ENCODE measurements at regions not wholly inside any gene's neighbourhood (a gene's known extent, or its start where the extent isn't known, plus 50 kb on each side); places are given as distances from the start of the nearest gene placed in this dataset.
A peak's percentile ranks its signal among the peaks of the same experiment; 100 is the strongest.

GRCh38 chr5:123813264-123813663, 301.3 kb downstream of the CSNK1G3 start:
- Histone ChIP-seq H3K4me1 (peaks cover 57% of the 10 kb centered on the region), H3K27me3 (no peaks in the 10 kb centered on the region), H3K36me3 (no peaks in the 10 kb centered on the region), H3K27ac (peak overlapping the region; percentile 83), H3K9me3 (replicated peaks) (no peaks in the 10 kb centered on the region), H3K4me3 (no peak overlapping the region)
- no peak for DNase-seq

DNA sequence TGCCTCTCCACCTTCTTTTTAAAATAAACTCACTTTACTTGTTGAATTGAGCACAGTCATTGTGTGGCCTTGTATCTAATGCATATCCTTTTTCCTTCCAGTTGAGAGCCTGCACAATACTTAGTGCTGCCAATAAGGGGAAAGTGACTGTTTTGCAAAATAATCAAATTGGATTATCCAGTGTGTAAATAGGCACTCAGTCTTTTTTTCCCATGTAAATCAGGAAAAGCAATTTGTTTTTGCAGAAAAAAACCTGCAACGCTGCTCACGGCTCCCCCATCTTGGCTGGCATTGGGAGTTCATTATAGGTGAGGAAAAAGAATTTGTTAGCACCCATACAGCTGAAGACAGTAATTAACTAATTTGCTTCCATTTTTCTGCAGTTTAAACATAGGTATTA, 299.9 kb downstream of the CSNK1G3 start:
- Histone ChIP-seq H3K27ac (no peak overlapping the region; the same call in 1 of the 2 replicates), H3K36me3 (no peaks in the 10 kb centered on the region), H3K27me3 (no peaks in the 10 kb centered on the region), H3K9me3 (replicated peaks) (no peaks in the 10 kb centered on the region), H3K4me1 (peaks cover 66% of the 10 kb centered on the region), H3K4me3 (no peak overlapping the region)
- no peak for DNase-seq

GRCh38 chr5:123810746-123811340, 298.9 kb downstream of the CSNK1G3 start:
- Histone ChIP-seq H3K4me3 (no peak overlapping the region), H3K36me3 (no peaks in the 10 kb centered on the region), H3K9me3 (replicated peaks) (no peaks in the 10 kb centered on the region), H3K27me3 (no peaks in the 10 kb centered on the region), H3K4me1 (peaks cover 66% of the 10 kb centered on the region), H3K27ac (peak overlapping the region; percentile 46)
- peak in 1 of 2 experiments; percentile 55 for DNase-seq

GRCh38 chr5:123810253-123810652, 298.3 kb downstream of the CSNK1G3 start:
- Histone ChIP-seq H3K27ac (peak overlapping the region; percentile 46), H3K27me3 (no peaks in the 10 kb centered on the region), H3K9me3 (replicated peaks) (no peaks in the 10 kb centered on the region), H3K36me3 (no peaks in the 10 kb centered on the region), H3K4me1 (peaks cover 63% of the 10 kb centered on the region), H3K4me3 (no peak overlapping the region)
- DNase-seq: peak in 1 of 2 experiments; percentile 51

GRCh38 chr5:123809594-123810221, 297.7 kb downstream of the CSNK1G3 start:
- no peaks in the 10 kb centered on the region for H3K9me3 ChIP-seq (replicated peaks)
- H3K36me3 ChIP-seq: no peaks in the 10 kb centered on the region
- H3K4me1 ChIP-seq: peaks cover 57% of the 10 kb centered on the region
- no peak overlapping the region for H3K4me3 ChIP-seq
- peak overlapping the region; percentile 46 for H3K27ac ChIP-seq
- DNase-seq: no peak
- H3K27me3 ChIP-seq: no peaks in the 10 kb centered on the region

DNA sequence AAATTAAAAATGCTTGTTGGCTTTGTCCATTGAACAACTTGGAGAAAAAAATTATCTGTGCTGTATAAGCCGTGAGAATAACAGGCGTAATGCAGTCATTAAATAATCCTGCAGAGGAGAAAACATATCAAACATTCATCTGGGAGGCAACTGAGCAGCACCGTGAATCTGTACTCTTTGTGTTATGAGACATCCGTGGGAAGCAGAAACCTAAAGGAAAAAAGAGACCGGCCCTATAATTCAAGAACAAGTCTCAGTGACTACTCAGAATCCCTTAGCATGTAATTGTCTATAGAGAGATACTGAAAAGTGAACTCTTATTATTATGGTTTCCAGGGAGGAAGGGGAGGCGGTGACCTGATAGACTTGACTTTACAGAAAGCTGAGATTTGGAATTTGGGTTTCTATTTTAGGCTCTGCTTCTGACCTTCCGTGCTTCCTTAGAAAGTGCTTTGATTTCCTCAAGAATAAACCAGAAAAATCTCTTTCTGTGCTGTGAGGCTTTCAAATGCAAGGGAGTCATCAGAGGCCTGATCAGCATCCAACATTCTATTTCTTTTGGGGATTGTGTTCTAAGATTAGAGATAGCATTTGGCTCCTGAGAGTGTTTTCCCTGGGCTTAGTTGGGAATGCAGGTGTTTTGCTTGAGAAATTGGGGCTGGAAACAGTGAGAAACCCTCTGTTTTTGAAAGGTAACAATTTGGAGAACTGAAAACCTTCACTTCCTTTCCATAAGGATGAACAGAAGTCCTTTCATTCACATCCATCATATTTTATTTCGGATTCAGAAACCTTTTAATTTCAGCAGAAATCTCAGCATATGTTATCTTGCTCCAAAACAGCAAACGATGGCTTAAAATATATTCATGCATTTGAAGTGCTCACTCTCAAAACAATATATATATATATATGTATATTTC, 296.7 kb downstream of the CSNK1G3 start:
- no peak overlapping the region for H3K4me3 ChIP-seq
- no peaks in the 10 kb centered on the region for H3K36me3 ChIP-seq
- H3K27me3 ChIP-seq: no peaks in the 10 kb centered on the region
- H3K4me1 ChIP-seq: peaks cover 49% of the 10 kb centered on the region
- H3K9me3 ChIP-seq (replicated peaks): no peaks in the 10 kb centered on the region; the same call in 1 of the 2 replicates
- no peak for DNase-seq
- H3K27ac ChIP-seq: no peak overlapping the region

- no peak overlapping the region for H3K4me3 ChIP-seq
- no peak overlapping the region for H3K27ac ChIP-seq
- no peaks in the 10 kb centered on the region for H3K27me3 ChIP-seq
- H3K4me1 ChIP-seq: peaks cover 35% of the 10 kb centered on the region
- no peaks in the 10 kb centered on the region; the same call in 1 of the 2 replicates for H3K9me3 ChIP-seq (replicated peaks)
- H3K36me3 ChIP-seq: no peaks in the 10 kb centered on the region
- peak; percentile 15 to 18 for DNase-seq
Measured at GRCh38 chr5:123807177-123807945, 295.4 kb downstream of the CSNK1G3 start.

- no peak for DNase-seq
Measured at GRCh38 chr5:123806644-123807043, 294.7 kb downstream of the CSNK1G3 start.

GRCh38 chr5:123805300-123805699, 293.3 kb downstream of the CSNK1G3 start:
- Histone ChIP-seq H3K4me3 (no peak overlapping the region), H3K27ac (no peak overlapping the region), H3K9me3 (replicated peaks) (no peaks in the 10 kb centered on the region; the same call in 1 of the 2 replicates), H3K36me3 (no peaks in the 10 kb centered on the region), H3K27me3 (no peaks in the 10 kb centered on the region), H3K4me1 (peaks cover 18% of the 10 kb centered on the region)
- DNase-seq: no peak

More at GRCh38 chr5:123806644-123807043, 294.7 kb downstream of the CSNK1G3 start:
- Histone ChIP-seq H3K4me1 (peaks cover 31% of the 10 kb centered on the region), H3K27ac (no peak overlapping the region), H3K27me3 (no peaks in the 10 kb centered on the region), H3K4me3 (no peak overlapping the region), H3K36me3 (no peaks in the 10 kb centered on the region), H3K9me3 (replicated peaks) (no peaks in the 10 kb centered on the region; the same call in 1 of the 2 replicates)

DNA sequence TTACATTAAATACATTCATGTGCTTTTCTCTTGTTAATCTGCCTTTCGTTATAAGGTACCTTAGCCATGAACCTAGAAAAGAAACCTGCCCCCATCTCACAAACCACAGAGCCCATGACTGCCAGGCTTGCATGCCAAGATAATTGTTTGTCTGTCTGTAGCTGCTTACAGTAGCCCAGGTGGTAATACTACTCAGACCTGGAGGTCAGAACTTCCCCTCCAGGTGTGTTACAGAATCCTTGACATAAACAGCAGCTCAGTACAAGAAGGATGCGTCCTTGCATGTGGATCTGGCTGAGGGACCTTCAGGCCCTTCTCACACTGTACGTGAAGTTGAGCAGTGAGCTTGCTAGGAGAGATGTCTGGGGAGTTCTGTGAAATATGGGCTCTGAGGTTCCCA, 291.4 kb downstream of the CSNK1G3 start:
- Histone ChIP-seq H3K9me3 (replicated peaks) (no peaks in the 10 kb centered on the region; the same call in 1 of the 2 replicates), H3K27me3 (no peaks in the 10 kb centered on the region), H3K4me1 (peaks cover 10% of the 10 kb centered on the region; the same call in 1 of the 2 replicates), H3K36me3 (no peaks in the 10 kb centered on the region), H3K4me3 (no peak overlapping the region), H3K27ac (no peak overlapping the region)
- DNase-seq: no peak

DNA sequence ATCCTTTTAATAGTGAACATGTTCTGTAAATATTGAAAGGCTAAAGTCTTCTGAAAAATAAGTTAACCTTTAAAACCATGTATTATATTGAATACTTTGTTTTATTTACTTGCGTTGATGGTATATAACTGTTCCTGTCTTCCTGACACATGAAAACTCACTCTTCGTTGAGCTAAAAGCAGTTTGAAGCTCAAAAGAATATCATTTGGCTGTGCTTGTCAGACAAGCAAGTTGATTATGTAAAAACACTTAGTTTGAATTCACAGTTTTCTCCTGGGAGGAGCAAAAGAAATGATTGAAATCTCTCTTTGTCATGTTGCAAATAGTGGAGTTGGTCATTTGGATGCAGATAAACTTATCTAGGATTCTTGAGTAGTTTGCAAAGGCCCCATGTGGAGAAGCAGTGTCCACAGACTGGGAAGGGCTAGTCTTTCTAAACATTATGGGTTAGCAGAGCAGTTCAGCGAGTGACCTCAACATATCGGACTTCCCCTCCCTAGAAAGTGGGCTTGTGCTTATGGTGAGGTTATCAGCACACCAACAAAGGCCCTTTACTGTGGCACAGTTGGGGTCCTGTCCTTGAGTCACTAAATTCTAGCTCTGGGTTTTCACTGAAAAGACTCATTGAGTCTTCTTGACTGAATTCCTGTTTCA, 290.4 kb downstream of the CSNK1G3 start:
- H3K9me3 ChIP-seq (replicated peaks): no peaks in the 10 kb centered on the region; the same call in 1 of the 2 replicates
- no peaks in the 10 kb centered on the region for H3K27me3 ChIP-seq
- DNase-seq: no peak
- no peak overlapping the region for H3K4me3 ChIP-seq
- H3K27ac ChIP-seq: no peak overlapping the region
- H3K36me3 ChIP-seq: no peaks in the 10 kb centered on the region
- peaks cover 7% of the 10 kb centered on the region; the same call in 1 of the 2 replicates for H3K4me1 ChIP-seq

GRCh38 chr5:123800640-123801039, 288.7 kb downstream of the CSNK1G3 start:
- Histone ChIP-seq H3K36me3 (no peaks in the 10 kb centered on the region), H3K27me3 (no peaks in the 10 kb centered on the region), H3K9me3 (replicated peaks) (no peaks in the 10 kb centered on the region; the same call in 1 of the 2 replicates), H3K4me3 (no peak overlapping the region), H3K27ac (no peak overlapping the region), H3K4me1 (no peaks in the 10 kb centered on the region)
- no peak for DNase-seq

- H3K9me3 ChIP-seq (replicated peaks): no peaks in the 10 kb centered on the region
- no peaks in the 10 kb centered on the region for H3K4me1 ChIP-seq
- H3K36me3 ChIP-seq: no peaks in the 10 kb centered on the region
- no peaks in the 10 kb centered on the region for H3K27me3 ChIP-seq
- no peak for DNase-seq
- no peak overlapping the region for H3K27ac ChIP-seq
- no peak overlapping the region for H3K4me3 ChIP-seq
Measured at GRCh38 chr5:123795688-123796087, 283.7 kb downstream of the CSNK1G3 start.

DNA sequence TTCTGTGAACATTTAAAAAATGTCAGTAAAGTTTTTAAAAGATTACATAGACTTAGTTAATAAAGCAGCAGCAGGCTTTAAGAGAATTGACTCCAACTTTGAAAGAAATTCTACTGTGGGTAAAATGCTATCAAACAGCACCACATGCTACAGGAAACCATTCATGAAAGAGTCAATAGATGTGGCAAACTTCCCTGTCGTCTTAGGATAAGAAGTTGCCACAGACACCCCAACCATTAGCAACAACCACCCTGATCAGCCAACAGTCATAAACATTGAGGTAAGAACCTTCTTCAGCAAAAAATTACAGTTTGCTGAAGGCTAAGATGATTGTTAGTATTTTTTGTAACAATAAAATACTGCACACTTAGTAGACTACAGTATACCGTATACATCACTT, 278.2 kb downstream of the CSNK1G3 start:
- Histone ChIP-seq H3K27me3 (no peaks in the 10 kb centered on the region), H3K4me1 (peaks cover 14% of the 10 kb centered on the region), H3K36me3 (no peaks in the 10 kb centered on the region), H3K4me3 (no peak overlapping the region), H3K27ac (no peak overlapping the region), H3K9me3 (replicated peaks) (no peaks in the 10 kb centered on the region)
- DNase-seq: no peak

Measured in SJCRH30 (cell line).